ENCODE measurements at regions not wholly inside any gene's neighbourhood (a gene's known extent, or its start where the extent isn't known, plus 50 kb on each side); places are given as distances from the start of the nearest gene placed in this dataset.

DNA sequence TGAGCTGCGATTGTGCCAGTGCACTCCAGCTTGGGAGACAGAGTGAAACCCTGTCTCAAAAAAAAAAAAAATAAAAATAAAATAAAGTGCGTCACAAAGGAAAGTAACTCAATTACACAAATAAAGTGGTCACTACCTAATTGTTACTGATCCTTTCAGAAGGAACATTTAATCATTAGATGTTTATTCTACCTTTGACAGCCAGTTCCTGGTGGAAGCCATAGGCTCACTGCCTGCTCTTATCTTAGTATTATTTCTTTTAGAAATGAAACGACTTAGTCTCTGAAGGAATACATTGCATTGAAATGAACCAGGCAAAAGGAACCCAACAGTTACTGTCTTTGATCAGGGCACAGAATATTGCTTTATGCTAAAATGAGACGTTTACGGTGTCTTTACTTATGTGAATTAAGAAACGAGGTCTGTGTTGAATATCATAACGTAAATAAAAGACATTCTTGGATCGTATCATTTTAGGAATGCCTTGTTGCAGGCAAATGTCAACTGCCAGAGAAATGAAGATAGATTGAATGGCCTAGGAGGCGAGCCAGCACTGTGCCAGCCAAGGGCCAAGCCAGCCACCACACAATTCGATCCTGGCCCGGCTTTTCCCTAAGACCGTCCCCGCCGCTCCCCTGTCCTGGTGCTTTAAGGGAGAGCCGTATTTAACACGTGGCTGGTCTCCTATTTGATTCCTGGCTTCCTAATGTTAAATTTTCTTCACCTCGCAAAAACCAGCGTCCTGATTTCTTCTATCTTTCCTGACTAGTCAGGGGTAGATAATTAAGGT, 136.7 kb upstream of the GMDS start:
- Mint-ChIP-seq H3K4me3 (ENCODE audit: unreplicated experiment) (no peak overlapping the region), H3K4me1 (ENCODE audit: low read depth, unreplicated experiment) (no peaks in the 10 kb centered on the region), H3K27me3 (ENCODE audit: unreplicated experiment) (no peaks in the 10 kb centered on the region), H3K27ac (ENCODE audit: unreplicated experiment) (no peak overlapping the region), H3K36me3 (ENCODE audit: unreplicated experiment) (no peaks in the 10 kb centered on the region), H3K9me3 (ENCODE audit: unreplicated experiment) (no peaks in the 10 kb centered on the region)
- TF ChIP-seq, protein P1, sequence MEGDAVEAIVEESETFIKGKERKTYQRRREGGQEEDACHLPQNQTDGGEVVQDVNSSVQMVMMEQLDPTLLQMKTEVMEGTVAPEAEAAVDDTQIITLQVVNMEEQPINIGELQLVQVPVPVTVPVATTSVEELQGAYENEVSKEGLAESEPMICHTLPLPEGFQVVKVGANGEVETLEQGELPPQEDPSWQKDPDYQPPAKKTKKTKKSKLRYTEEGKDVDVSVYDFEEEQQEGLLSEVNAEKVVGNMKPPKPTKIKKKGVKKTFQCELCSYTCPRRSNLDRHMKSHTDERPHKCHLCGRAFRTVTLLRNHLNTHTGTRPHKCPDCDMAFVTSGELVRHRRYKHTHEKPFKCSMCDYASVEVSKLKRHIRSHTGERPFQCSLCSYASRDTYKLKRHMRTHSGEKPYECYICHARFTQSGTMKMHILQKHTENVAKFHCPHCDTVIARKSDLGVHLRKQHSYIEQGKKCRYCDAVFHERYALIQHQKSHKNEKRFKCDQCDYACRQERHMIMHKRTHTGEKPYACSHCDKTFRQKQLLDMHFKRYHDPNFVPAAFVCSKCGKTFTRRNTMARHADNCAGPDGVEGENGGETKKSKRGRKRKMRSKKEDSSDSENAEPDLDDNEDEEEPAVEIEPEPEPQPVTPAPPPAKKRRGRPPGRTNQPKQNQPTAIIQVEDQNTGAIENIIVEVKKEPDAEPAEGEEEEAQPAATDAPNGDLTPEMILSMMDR (IDR thresholded peaks at IDR 0.05; ENCODE audit: partially characterized antibody, unreplicated experiment), result no peak
- no peak for DNase-seq

DNA sequence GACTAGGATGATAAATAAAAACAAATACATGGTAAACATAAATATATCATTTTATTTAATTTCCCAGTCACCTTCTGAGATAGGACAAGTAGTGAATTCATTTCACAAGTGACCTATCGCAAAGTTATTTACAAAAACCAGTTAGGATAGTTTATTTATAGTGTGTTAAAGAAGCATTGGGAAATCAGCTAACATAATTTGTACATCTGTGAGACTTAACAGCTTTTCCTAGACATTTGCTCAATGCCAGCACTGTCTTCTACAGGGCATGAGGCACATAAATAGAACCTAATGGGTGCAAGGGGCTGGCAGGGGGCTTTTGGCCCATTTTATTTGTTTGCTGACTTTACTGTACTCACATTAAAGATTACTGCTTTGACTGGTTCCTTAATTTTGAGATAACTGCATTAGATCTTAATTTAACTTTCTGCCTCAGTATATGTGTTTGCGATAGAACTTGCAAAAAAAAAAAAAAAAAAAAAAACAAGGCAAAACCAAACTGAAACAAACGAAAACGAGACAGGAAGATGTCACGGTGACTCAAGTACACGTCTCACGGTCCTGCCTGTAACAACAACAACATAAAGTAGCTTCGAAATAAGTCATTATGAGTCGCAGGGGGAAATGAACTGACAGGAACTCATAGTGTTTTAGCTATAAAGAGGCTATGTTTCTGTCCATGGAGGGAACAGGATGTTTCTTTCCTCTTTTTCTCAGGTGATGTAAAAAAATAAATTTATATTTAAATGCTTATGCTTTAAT, 133.7 kb upstream of the GMDS start:
- no peaks in the 10 kb centered on the region for H3K4me1 Mint-ChIP-seq (ENCODE audit: low read depth, unreplicated experiment)
- no peaks in the 10 kb centered on the region for H3K36me3 Mint-ChIP-seq (ENCODE audit: unreplicated experiment)
- TF ChIP-seq, protein P1 (IDR thresholded peaks at IDR 0.05; ENCODE audit: partially characterized antibody, unreplicated experiment), result no peak
- H3K27ac Mint-ChIP-seq (ENCODE audit: unreplicated experiment), result no peak overlapping the region
- no peak overlapping the region for H3K4me3 Mint-ChIP-seq (ENCODE audit: unreplicated experiment)
- no peak for DNase-seq
- H3K27me3 Mint-ChIP-seq (ENCODE audit: unreplicated experiment), result no peaks in the 10 kb centered on the region
- H3K9me3 Mint-ChIP-seq (ENCODE audit: unreplicated experiment), result no peaks in the 10 kb centered on the region

DNA sequence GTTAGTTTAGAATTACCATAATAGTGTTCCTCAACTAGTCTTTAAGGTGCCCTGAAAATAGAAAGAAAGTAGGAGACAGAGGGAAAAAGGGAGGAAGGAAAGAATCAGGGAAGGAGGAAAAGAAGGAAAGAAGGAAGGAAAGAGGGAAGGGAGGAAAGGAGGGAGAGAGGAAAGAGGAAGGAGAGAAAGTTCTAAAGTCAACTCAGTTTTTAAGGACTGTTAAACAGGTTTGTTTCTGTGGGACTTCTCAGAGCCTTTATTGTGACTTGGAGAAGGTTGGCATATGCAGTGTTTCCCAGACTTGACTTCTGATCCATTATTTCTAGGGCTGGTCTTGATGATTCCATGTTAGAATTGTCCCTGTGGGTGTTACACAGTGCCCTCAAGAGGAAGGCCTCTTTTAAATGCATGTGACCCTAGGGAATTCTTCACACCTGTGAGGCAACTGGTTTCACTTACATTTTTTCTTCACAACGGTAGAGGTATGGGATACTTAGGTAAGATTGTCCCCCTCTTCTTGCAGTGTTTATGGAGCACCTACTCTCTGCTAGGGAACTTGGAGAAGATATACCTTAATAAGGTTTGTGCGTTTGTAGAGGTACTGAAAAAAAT, 132.7 kb upstream of the GMDS start:
- TF ChIP-seq, protein P1 (IDR thresholded peaks at IDR 0.05; ENCODE audit: partially characterized antibody, unreplicated experiment), result no peak
- no peak for DNase-seq
- no peaks in the 10 kb centered on the region for H3K4me1 Mint-ChIP-seq (ENCODE audit: low read depth, unreplicated experiment)

DNA sequence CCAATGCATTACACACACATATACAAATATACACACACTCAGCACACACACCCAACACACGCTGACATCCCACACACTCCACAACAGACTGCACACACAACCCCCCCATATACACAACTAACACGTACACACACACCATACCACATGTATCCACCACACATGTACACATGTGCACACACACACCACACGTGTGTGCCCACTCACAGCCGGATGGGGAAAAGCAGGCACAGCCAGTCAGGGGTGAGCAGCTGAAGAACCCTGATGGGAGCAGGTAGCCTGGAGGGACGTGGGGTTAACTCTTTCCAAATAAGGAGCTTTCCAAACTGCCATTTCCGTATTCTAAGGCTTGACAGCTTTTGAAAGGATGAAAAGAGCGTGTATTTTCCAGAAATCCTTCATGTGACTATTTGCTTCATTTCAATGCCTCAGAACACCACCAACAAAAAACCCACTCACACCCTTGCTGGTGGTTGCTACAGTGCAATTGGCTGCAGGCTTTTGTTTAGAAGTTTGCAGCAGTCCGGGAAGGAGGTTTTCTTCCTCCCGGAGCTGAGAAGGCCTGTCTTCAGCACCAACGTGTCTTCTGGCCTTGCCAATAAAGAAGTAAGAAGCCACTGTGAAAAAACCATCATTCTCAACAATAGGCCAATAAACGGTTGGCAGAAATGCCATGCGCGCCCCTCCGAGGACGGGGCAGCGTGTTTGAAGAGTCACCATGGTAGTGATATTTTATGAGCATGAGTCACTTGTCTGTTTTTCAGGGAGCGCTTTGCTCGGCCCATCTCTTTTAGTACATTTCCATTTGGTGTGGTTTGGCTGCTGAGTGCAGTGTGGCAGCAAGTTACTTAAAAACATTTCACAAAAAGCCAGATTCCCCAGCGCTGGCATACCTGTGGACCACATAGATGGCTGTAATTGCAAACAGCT, 131.3 kb upstream of the GMDS start:
- Mint-ChIP-seq H3K27ac (ENCODE audit: unreplicated experiment) (no peak overlapping the region), H3K36me3 (ENCODE audit: unreplicated experiment) (no peaks in the 10 kb centered on the region), H3K9me3 (ENCODE audit: unreplicated experiment) (no peaks in the 10 kb centered on the region), H3K4me1 (ENCODE audit: low read depth, unreplicated experiment) (no peaks in the 10 kb centered on the region), H3K4me3 (ENCODE audit: unreplicated experiment) (no peak overlapping the region), H3K27me3 (ENCODE audit: unreplicated experiment) (no peaks in the 10 kb centered on the region)
- TF ChIP-seq, protein P1 (IDR thresholded peaks at IDR 0.05; ENCODE audit: partially characterized antibody, unreplicated experiment), result no peak
- DNase-seq, result no peak

More for the DNA sequence above, 132.7 kb upstream of the GMDS start:
- Mint-ChIP-seq H3K4me3 (ENCODE audit: unreplicated experiment) (no peak overlapping the region), H3K9me3 (ENCODE audit: unreplicated experiment) (no peaks in the 10 kb centered on the region), H3K27me3 (ENCODE audit: unreplicated experiment) (no peaks in the 10 kb centered on the region), H3K36me3 (ENCODE audit: unreplicated experiment) (no peaks in the 10 kb centered on the region), H3K27ac (ENCODE audit: unreplicated experiment) (no peak overlapping the region)
